GM19324 (cell line): ENCODE measurements at regions not wholly inside any gene's neighbourhood (a gene's known extent, or its start where the extent isn't known, plus 50 kb on each side); places are given as distances from the start of the nearest gene placed in this dataset.

Experiments used
- ATAC-seq: cut with Tn5 transposase; IDR thresholded peaks from one replicate; pipeline ENCODE4 v1.9.1; 2021; ENCODE audit warnings: mild to moderate bottlenecking, moderate library complexity; ENCODE audit not compliant: unreplicated experiment, low FRiP score

DNA sequence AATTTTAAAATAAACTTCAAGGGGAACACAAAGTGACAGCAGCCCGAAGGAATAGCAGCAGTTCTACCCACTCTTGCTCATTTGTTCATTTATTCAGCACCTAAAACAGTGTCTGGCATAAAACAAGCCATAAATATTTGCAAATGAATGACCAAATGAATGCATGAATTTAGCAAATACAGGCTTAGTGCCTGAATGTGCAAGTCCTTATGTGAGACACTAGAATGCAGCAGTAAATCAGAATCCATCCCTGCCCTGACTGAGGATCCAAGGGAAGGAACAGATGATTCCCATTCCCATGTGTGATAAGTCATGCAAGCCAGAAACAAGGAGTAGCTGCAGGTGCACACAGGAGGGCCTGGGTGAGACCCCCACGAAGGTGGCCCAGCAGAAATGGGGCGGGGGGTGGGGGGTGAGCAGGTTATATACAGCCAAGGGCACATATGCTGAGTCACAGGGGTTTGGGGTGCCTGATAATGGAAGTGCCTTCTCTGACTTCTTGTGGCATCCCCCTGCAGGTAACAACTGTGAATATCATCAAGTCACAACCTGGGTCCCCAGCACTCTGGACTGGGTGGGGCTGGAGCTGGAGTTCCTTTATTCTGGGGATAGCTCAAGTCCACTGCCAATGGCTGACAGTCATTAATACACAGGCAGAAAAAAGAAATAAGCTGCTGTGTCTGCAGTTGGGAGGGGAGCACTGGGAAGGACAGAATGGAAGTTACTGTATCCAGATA is 311.9 kb downstream of the TXNL1 start:
- ATAC-seq = no peak

DNA sequence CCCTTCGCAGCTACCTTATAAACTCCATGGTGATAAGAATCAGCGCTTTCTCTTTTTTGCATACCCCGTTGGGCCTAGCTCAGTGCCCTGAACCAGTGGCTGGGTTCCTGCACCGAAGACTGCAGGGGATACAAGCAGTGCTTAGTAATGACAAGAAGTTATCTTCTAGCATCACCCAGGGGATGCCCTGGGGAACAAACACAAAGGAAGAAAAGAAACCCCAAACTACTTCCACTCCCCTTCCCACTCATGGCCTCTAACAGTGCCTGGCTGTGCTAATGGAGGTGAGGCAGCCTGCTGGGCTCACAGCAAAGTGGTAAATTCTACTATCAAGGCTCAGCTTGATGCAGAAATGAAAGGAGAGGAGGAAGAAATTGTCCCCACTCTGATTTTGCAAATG is 314.7 kb downstream of the TXNL1 start:
- ATAC-seq = no peak

DNA sequence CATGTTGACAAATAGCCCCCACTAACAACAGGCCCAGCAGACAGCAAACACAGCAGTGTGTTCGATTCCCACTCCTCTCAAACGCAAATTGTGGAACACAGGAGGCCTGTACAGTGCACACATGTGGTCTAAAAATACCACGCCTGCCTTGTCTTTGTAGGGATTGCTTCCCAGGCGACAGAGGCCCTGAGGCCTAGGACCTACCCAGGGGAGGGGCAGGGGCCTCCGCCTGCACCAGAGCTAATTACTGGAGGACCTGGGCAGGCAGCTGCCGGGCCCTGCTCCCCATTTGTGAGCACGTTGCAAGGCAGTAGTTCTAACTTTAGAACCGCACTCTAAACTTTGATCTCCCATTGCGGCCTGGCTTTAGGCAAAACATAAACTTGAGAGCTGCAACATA is 316.0 kb downstream of the TXNL1 start:
- no peak for ATAC-seq

DNA sequence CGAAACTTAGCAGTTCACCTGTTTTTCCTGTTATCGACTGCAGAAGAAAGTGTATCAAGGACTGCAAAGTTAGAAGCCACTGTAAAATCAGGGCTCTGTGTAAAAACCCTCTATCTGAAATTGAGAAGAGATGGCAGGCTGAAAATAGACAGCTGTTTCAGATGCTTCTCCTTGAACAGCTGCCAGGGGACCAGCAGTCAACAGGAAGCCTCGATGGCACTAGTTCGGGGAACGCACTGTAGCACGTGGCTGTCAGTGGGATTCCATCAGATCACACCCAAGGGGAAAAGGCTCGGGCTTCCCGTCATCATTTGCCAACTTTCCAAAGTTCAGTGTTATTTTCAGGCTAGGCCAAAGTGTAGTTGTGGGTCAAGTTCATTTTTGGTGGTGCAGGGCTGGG is 316.9 kb downstream of the TXNL1 start:
- ATAC-seq = no peak

DNA sequence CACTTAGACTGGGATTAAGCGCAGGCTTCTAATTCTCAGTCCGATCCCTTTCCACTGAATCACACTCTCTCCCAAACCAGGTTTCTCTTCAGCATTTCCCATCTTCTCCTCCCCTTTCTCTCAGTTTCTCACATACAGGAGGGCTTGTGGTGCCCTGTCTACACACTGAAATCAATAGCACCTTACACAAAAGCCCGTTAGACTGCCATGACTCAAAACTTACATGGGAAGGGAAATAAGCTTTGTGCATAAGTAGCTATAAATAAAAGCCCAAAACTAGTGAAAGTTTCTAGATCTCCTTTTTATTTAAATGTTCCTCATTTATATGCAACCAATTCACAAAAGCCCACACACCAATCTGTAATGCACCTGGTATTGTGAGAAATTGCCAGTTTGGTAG is 318.4 kb downstream of the TXNL1 start:
- no peak for ATAC-seq

DNA sequence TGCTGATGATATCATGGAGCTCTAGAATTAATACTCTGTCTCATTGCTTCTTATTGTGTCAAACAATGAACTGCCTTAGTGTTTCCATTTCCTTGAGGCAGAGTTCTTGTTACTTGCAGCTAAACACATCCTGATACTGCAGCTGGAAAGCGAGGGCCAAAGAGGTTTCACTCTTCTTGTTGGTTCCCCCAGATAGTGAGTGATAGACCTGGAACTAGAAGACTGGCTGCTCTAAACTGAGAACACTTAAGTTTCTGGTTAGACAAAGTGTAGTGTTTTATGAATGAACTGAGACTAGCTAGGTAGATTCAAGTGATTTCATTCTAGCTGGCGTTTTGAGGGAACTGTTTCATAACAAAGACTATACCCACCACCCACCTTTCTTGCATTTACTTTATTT is 321.7 kb downstream of the TXNL1 start:
- ATAC-seq = no peak

DNA sequence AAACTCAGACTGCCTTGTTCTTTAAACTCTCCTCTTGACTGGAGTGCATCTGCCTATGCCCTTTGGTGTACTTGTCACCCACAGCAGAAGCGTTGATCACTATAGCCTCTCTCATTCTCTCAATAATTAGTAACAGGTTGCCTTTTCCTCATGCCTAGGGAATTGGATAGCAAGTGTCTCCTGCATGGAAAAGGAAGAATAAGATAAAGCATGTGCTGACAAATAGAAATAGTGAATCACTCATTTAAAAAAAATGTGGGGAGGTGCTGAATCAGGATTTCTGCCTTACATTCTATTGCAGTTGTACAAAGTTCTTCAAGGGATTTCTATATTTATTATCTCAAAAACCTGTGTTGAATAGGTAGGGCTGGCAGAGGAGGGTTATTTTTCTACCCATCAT is 323.0 kb downstream of the TXNL1 start:
- ATAC-seq = no peak

DNA sequence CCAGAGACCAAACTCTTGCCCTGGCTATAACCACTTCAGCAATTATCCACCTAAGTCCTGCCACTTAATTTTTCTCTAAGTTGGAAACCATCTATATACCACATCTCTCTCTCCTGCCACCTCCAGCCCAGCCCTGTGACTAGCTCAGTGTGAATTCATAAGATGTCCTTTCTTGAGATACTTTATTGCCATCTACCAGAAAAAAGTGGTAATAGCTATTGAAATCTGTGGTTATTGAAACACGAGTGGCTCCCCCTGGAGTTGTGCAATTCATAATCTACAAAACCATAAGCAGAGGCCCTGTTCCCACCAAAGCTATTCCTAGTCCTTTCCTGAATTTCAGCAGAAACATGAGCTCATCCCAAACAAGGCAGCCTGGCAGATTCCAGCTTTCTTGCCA is 324.0 kb downstream of the TXNL1 start:
- ATAC-seq = no peak

DNA sequence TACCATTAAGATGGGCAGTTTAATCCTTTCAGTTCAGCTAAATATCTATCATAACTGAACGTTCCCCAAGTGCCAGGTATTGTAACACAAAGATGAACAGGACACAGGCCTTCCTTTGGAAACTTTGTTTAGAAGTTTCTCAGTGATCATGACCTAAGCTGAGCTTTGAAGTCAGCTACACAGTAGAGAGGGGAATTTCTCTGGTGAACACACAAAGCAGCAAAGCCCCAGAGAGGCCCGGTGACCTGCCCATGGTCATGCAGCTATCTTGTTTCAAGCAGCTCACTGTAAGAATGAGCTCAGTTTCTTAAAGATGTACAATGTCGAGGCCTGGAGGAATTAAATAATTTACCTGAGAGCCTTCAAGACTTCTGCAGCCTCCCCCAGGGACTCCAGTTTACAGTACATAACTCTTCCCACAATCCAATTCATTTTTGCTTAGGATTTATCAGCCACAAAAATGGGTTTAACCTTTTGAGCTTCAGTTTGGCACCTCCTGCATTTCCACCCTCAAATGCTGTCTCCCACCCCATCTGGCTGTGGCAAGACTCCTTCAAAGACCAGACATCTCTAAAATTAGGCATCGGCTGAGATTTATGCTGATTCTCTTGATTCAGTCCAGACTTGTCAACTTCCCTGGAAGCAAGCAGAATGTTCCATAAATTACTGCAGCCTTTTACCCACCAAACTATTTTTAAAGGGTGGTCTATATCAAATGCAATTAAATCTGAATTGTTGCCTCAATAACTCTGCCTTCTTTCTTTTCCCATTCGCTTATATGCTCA is 325.6 kb downstream of the TXNL1 start:
- no peak for ATAC-seq

DNA sequence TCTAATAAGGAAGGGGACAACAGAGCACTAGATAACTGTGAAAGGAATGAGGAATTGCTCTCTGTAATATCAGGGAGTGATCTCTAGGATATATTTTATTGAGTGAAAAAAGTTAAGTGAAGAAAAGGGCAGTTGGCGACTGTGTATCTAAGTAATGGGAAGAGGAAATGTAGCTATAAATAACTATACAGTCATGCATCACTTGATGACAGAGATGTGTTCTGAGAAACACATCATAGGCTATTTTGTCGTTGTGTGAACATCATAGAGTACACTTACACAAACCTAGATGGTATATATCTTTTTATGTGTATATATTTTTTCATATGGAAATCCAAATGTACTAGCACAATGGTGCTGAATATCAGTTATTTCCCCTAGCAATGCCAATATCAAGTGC is 329.3 kb downstream of the TXNL1 start:
- no peak for ATAC-seq

DNA sequence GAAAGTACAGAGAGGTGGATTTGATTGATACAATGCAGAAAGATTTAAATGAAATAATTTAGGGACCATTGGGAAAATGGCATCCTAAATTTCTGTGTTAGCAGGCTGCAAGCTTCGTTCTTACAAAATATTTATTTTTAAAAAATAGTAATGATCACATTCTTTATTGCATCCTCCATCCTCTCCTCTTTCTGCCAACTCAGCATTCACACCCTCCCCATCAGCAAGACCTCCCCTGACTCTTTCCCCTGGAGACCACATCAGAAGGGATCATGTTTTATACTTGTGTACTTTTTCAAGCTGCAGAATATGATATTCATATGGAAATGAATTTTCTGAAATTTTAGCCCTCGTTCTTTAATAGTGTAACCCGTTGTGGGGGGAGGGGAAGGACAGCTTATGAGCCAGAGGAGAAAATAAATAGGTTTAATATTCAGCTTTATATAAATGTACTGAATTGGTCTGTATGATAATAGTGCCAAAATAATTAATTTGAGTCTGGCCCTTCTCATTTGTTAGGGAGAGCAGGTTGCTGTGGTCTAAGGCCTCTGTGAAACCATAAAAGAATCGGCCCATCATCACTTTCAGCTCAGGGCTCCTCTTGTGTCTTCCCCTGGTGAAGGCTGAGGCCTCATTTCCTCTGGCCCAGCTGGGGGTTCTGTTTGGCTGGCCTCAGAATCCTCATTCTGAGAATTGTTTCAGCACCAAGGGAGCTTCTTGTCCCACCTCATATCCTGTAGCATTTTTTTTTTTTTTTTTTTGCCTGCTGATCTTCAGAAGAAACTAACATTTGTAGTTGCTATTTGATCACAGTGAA is 330.8 kb downstream of the TXNL1 start:
- no peak for ATAC-seq

DNA sequence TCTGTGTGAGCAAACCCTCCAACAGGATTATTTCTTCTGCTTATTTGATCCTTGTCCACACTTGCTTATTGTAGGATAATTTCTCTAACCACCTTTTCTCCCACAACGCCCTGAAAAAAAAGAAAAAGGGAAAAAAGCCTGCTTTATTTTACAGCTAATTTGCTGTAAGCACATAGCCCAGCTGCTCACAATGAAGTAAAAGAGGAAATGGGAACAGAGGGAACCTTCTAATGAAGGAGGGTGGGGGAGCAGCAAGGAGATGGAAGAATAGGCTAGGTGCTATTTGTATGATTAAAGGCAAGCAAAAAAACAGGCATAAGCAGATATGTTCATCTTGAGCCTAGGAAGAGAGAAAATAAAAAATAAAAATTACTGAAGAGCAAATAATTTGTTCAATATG is 331.6 kb downstream of the TXNL1 start:
- no peak for ATAC-seq

DNA sequence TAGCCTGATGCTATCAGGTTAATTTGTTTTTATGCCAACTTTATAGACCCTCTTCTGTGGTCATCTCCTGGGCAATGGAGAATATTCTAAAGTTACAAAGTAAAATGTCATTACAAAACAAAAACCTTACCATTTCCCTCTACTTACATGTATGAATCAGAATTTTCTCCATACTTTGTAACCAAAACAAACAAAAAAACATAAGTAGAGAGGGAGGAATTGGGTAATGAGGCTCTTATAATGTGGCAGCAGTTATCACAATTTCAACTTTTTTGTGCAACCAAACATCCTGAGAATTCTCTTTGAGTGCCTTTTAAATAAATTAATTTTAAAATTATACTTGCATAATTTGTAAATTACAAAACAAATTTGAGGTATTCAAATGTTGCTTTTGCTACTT is 332.8 kb downstream of the TXNL1 start:
- no peak for ATAC-seq

DNA sequence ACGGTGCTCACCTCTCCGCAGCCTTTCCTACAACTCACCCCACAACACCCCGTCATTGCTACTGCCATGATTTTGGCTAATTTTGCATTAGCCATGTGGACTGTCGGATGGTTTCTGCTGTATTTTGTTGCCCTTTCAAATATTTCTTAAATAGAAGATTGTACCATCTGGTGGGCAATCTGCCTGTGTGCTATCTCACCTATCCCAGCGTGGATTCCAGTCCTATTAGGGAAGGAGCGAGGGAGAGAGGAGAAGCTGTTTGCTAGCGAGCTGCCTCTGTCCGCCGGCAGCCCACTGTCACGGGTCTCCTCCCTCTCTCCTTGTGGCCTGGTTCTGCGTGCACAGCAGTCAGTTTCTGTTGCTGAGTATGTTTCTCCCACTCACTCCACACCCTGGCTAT is 336.2 kb downstream of the TXNL1 start:
- no peak for ATAC-seq

DNA sequence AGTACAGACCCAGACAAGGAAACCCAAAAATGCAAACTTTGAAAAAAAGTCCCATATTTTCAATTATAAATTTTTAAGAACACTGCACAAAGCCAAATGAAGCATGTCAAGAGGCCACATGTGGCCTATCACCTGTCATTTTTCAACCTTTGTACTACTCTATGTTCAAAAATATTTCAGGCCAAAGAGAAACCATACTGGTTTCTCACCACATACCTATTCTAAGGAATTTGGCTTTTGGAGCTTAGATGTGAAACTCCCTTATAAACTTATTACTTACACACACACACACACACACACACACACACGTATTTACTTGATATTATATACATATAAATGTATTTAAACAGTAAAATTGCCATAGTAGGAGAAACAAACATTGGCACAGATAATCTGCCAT is 338.7 kb downstream of the TXNL1 start:
- ATAC-seq = no peak

DNA sequence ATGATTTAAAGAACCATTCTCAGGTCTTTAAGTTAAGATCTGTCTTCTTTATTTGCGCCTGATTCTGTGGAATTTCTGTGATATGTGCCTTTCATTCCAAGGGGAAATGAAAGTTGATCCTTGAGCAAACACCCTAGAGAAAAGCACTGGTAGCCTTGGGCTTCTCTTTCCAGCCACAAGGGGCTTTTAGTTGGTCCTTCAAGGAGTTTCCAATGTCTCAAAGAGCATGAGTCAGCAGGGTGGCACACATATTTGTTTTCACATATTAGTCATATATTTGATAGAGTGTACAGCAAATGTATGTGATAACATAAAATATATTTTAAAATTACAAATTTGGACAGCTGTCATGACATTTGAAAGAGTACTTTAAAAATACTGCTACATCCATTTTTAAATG is 339.5 kb downstream of the TXNL1 start:
- ATAC-seq = no peak

DNA sequence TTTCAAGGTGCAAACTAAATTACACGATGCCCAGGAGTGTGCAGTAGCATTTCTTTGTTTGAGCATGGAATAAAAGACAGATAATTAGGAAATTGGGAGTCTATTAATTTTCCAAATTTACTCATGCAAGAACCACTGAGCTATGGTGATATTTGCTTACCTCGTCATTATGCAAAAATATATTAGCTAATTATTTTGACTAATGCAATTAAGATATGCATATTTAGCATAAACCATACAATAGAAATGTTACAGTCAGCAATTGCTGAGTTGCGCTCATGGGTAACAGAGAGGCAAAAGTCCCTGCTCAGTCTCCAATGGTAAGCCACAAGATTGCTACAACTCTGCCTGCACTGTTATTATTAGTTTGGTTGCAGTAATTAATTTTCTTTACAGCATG is 342.0 kb downstream of the TXNL1 start:
- ATAC-seq = no peak

DNA sequence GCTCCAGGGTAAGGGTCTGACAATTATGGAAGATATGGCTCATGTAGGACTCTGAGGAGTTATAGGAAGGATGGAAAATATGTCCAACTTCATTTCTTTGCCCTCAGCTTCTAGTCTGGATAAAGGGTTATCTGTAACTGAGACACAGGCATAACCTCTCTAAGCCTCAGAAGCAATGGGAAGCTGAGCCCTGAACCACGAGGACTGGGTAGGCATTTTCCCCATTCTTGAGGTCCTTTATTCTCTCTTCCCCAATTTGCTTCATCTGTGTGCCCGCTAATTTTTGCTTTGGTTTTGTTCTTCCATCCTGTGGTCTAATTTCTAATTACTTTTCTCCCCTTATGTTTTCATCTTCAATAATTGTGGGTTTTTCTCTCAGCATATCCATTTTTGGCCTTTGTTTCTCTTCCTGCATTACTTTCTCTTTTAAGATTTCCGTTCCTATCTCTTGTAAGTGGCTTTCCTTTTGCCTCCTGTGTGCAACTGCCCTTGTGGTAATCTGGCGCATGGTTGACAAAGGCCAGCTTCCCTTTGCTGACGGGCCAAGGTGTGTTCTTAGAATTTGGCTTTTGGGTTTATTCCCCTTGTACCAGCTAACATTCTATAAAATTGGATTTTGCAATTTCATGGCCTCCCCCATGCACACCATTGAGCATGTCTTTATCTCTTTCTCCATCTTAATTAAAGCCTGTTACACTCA is 343.8 kb downstream of the TXNL1 start:
- no peak for ATAC-seq

DNA sequence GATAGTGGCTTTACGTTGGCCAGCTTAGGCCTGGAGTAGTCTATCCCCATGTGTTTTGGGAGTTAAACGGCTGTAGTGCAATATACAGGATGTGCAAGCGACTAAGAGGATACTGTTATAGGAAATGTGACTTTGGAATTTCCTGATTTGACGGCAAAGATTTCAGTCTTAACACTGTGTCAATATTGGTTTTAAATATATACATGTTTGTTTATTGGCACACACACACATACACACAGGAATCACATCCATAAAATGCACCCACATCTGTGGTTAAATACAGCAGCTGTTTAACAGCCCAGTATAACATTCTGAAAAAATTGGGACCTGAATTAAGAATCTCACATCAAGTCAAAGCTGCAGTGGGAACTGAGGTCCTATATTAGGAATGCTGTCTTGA is 347.1 kb downstream of the TXNL1 start:
- ATAC-seq = no peak

DNA sequence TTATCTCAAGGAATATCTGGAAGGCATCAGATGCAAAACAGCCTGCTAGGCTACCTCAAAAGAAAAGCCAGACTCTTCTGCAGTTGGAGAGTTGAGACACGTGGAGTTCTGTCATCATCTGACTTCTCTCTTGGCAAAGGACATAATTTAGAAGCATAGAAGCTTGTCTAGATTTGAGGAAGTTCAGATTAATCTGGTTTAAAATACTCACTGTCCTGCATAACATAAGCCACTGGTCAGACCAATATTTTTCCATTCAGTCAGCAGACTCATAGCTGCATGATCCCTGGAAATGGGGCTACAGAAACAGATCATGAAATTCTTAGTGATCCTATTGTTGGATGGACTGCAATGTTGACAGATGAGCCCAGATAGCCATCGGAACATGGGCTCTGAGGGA is 349.0 kb downstream of the TXNL1 start:
- no peak for ATAC-seq

DNA sequence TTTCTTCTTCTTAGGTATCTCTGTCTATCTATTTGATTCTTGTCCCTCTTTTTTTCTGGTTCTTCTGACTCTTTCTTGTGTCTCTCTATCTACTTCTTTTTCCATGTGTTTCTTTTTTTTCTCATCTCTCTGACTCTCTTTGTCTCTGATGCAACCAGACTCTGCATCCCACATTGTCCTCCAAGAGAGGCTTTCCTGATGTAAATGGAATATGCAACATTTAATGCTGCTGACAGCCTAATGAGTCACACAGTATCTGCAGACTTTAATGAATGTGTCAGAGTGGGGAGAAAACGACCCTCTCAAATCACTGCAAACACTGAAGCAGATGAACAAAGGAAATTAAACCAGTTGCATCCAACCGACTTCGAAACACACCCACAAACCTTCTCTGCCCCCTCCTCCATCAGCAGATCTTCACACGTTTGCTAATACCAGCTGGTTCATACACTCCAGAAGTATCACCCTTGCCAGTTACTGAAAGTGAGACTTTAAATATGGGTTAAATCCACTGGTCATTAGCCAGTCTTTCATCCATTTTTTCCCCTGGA is 351.5 kb downstream of the TXNL1 start:
- no peak for ATAC-seq
